Panc1 (cell line): ENCODE measurements at regions not wholly inside any gene's neighbourhood (a gene's known extent, or its start where the extent isn't known, plus 50 kb on each side); places are given as distances from the start of the nearest gene placed in this dataset.

ENCODE experiments used
- POLR2AphosphoS5 ChIP-seq: IDR thresholded peaks from 2 replicates; pipeline ENCODE4 v1.6.1; 2012; ENCODE audit warnings: mild to moderate bottlenecking, low read depth, low read length, moderate library complexity
- TF ChIP-seq, protein P1 (sequence below): fragments of 450-650 bp; IDR thresholded peaks from 2 replicates; pipeline ENCODE4 v1.5.1; 2017; ENCODE audit warnings: mild to moderate bottlenecking
- TF ChIP-seq, protein P2 (sequence below), 2 experiments: IDR thresholded peaks; 2 replicates each; pipeline ENCODE4 v1.6.1; 2011 to 2012; ENCODE audit warnings: low read depth in 2 of 2, control low read depth in 1 of 2, low read length in 1 of 2, mild to moderate bottlenecking in 1 of 2, moderate library complexity in 1 of 2; ENCODE audit not compliant: insufficient read depth in 1 of 2

DNA sequence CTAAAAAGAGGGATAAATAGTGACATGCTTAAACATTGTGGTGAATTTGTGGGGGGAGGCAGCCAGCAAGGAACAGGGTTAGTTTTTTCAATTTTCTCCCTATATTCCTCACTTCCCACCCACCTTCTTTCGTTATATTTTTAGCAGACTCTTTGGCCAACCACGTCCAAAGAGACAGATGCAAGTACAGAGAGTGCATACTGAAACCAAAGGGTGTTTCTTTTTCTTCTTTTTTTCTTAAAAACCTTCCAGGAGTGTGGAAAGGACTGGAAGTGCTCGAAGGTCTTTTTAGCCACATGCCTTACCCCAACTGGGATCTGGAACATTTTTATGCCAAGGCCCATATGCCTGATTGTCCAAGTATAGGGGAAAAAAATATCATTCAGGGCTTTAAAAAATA, 59.0 kb downstream of the TNP1 start:
- TF ChIP-seq, protein P1, sequence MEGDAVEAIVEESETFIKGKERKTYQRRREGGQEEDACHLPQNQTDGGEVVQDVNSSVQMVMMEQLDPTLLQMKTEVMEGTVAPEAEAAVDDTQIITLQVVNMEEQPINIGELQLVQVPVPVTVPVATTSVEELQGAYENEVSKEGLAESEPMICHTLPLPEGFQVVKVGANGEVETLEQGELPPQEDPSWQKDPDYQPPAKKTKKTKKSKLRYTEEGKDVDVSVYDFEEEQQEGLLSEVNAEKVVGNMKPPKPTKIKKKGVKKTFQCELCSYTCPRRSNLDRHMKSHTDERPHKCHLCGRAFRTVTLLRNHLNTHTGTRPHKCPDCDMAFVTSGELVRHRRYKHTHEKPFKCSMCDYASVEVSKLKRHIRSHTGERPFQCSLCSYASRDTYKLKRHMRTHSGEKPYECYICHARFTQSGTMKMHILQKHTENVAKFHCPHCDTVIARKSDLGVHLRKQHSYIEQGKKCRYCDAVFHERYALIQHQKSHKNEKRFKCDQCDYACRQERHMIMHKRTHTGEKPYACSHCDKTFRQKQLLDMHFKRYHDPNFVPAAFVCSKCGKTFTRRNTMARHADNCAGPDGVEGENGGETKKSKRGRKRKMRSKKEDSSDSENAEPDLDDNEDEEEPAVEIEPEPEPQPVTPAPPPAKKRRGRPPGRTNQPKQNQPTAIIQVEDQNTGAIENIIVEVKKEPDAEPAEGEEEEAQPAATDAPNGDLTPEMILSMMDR = no peak
- TF ChIP-seq POLR2AphosphoS5 = no peak
- TF ChIP-seq, protein P2, sequence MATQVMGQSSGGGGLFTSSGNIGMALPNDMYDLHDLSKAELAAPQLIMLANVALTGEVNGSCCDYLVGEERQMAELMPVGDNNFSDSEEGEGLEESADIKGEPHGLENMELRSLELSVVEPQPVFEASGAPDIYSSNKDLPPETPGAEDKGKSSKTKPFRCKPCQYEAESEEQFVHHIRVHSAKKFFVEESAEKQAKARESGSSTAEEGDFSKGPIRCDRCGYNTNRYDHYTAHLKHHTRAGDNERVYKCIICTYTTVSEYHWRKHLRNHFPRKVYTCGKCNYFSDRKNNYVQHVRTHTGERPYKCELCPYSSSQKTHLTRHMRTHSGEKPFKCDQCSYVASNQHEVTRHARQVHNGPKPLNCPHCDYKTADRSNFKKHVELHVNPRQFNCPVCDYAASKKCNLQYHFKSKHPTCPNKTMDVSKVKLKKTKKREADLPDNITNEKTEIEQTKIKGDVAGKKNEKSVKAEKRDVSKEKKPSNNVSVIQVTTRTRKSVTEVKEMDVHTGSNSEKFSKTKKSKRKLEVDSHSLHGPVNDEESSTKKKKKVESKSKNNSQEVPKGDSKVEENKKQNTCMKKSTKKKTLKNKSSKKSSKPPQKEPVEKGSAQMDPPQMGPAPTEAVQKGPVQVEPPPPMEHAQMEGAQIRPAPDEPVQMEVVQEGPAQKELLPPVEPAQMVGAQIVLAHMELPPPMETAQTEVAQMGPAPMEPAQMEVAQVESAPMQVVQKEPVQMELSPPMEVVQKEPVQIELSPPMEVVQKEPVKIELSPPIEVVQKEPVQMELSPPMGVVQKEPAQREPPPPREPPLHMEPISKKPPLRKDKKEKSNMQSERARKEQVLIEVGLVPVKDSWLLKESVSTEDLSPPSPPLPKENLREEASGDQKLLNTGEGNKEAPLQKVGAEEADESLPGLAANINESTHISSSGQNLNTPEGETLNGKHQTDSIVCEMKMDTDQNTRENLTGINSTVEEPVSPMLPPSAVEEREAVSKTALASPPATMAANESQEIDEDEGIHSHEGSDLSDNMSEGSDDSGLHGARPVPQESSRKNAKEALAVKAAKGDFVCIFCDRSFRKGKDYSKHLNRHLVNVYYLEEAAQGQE (IDR thresholded peaks at IDR 0.05; ENCODE audit: insufficient read depth in 1 of 2, low read depth in 2 of 2, low read length in 1 of 2) = no peak
